HG03432 (cell line): ENCODE measurements at regions not wholly inside any gene's neighbourhood (a gene's known extent, or its start where the extent isn't known, plus 50 kb on each side); places are given as distances from the start of the nearest gene placed in this dataset.

Experiments
- ATAC-seq: cut with Tn5 transposase; IDR thresholded peaks from one replicate; pipeline ENCODE4 v1.9.1; 2021; ENCODE audit warnings: mild to moderate bottlenecking, moderate library complexity; ENCODE audit not compliant: unreplicated experiment

DNA sequence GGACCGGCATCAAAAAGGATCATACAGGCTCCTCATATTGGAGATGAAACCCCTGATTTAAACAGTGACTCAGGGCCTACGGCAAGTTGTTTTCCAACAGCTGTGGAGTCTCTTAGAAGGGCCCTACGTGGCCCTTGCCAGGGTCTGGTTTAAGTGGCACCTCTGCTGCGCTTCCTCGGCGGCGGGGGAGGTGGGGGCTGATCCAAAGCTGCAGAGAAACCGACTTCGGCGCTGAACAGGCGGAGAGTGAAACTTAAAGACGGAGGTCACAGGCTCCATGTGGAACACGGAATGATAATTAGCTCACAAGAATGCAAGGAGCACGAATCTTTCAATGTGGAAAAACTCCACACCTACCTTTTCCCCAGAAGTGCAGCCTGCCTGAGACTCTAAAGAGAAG, 477.9 kb downstream of the TCERG1L start:
- ATAC-seq = no peak

DNA sequence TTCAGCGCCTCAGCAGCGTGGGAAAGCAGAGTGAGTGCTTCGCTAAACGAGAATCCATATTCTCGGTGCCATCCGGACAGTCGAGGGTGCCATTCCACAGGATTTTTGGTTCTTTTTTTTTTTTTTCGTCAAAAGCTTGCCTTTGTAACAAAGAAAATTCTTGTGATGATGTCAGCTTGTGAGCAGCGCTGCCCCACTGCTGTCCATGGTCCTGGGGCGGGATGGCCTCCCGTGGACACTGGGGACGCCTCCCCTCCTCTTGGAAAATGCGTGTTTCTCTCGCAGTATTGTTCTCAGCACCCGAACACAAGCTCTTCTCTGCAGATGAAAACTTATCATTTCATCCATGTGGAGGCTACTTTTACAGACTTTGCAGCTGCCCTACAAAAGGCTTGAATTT, 477.4 kb downstream of the TCERG1L start:
- ATAC-seq = no peak

DNA sequence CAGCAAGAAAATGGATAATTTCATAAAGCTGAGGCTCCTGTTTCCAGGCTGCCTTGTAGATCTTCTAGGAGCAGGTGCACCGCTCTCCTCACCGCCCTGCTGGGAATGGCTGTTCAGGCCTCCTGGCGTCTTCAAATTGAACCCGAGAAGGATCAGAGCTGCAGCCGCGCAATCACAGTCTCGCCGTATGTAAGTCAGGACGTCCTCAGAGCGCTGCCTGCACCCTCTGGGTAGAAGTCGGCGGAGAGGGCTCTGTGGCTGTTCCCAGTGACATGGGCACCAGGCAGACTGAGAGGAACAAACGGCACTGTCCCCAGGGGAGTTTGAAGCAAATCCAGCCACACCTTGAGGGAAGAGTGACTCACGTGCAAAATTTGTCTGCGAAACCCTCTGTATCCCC, 476.9 kb downstream of the TCERG1L start:
- ATAC-seq = no peak

DNA sequence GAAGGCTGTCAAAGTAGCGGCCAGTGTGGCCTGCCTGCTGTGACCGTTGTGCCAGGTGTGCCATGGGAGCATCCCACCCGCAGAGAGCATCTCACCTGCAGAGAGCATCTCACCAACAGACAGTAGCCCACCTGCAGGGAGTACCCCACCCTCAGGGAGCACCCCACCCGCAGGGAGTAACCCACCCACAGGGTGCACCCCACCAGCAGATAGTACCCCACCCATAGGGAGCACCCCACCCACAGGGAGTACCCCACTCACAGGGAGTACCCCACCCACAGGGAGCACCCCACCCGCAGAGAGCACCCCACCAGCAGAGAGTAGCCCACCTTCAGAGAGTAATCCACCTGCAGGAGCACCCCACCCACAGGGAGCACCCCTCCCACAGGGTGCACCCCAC, 476.5 kb downstream of the TCERG1L start:
- no peak for ATAC-seq

DNA sequence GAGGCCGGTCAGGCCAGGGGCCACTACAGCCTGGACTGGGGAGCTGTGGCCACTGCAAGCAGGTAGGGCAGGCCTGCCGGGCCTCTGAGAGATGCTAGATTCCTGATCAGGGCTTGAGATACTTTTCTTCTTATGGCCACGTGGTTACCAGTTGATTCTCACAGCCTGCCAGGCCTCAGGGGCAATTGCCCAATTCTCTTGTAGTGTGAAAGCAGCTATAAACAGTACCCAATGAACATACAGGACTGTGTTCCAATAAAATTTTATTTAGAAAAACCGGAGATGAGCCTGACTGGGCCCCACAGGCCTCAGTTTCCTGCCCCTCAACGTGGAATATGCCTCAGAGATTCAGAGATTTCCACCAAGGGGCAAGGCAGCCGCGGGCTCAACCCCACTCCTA, 475.2 kb downstream of the TCERG1L start:
- no peak for ATAC-seq

DNA sequence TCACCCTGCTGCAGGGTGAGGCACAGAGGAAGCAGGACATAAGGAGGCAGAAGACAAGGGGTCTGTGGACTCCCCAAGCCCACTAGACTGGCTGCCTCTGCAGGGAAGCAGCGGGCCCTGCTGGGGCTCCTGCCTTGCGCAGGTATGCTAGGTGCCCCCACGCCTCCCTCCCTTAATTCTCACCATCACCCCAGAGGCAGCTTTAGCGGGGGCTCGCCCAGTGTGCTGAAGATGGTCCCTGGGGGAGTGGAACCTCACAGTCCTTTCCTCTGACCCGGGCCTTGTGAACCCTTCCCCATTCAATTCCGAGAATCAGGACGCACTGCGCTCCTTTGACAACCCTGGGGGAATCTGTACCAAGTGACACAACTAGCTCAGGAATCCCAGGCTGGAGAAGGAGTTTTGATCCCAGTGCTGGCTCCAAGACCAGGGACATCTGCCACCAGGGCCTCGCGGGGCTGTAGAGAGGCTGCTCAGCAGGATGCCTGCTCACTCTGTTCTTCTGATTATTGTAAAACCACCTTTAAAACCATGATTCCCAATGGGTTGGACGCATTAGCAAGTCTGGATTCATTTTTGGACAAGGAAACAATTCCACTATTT, 468.4 kb downstream of the TCERG1L start:
- no peak for ATAC-seq

DNA sequence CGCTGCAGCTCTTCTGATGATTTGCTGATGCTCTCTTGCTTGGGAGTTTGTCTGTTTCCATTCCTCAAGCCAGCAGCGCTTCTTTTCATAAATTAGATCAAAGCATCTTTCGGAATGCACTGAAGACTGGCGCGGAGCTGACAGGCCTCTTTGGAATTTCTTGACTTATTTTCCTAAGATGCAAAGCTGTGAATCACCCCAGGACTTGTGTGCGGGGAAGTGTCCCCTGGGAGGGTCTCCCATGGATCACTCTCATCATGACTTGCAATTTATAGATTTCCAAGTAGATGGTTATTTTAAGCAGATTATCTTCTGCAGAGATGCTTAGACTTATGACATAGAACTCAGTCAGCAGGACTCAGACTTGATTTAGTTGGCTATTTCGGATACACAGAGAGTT, 467.2 kb downstream of the TCERG1L start:
- no peak for ATAC-seq

DNA sequence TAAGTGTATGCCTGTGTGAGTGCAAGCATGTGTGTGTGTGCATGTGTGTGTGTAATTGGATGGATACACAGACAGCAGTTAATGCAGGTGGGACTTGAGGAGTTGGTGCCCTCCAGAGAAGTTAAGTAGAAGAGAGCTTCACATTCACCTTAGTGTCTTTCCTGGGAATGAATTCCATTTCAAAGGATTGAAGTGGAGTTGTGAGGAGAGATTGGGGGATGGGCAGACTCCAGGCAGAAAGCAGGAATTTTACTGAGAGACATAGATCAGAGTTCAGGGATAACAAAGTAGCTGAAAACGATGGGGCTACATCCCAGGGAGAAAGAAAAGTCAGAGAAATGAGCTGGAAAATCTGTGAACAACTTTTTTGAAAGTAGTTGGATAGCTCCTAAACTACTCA, 464.4 kb downstream of the TCERG1L start:
- ATAC-seq = no peak

DNA sequence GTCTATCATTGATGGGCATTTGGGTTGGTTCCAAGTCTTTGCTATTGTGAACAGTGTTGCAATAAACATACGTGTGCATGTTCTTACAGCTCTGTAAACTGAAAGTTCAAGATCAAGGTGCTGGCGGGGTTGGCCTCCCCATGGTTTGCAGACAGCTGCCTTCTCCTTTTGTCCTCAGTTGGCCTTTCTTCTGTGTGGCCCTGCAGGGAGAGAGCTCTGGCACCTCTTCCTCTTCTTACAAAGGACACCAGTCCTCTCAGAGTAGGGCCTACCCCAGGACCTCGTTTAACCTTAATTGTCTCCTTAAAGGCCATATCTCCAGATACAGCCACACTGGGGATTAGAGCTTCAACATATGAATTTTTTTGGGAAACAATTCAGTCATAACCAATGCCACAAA, 462.7 kb downstream of the TCERG1L start:
- no peak for ATAC-seq

DNA sequence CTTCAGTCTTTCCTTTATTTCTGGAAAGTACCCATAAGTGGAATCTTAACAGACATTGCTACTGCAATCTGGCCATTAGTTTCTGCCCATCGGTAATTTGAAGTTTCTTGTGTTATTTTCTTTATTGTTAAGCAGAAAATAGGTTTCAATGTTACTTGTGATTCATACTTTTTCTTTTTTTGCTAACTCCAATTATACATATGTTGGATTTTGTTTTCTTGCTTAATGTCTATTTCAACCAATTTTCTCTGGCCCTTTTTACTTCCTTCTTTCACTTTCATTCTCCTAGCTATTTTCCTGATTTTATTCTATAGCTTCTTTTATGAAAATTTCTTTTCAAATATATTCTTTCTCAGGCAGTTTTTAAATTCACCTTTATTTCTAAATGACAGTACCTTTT, 457.4 kb downstream of the TCERG1L start:
- ATAC-seq = no peak

DNA sequence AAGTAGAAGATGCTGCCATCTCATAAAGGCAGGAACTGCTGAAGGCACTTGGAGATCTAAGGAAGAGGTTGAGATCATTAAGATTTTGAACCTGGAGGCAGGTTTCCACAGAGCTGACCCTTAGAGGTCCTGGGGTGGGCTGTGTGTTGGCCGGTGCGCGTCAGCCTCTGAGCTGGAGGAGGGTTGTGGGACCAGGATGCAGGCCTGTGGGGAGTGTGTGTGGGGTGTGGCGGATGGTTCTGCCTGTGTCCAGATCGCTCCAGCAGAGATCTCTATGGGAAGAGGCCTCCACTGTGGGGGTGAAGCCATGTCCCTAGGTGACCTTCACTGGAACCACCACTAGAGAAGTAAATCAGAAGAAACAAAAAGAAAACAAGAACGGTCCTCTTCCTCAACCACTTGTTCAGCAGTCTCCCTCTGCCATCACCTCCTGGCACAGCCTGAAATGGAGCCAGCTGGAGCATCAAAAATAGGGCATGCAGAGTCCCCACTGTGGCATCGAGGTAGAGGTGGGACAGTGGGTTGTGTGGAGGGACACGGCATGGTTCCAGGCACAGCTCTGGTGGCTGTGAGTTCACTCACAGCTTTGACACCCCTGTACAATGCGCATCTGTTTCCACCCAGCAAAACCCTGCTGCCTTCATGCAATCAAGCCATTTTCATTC, 453.8 kb downstream of the TCERG1L start:
- ATAC-seq = no peak

DNA sequence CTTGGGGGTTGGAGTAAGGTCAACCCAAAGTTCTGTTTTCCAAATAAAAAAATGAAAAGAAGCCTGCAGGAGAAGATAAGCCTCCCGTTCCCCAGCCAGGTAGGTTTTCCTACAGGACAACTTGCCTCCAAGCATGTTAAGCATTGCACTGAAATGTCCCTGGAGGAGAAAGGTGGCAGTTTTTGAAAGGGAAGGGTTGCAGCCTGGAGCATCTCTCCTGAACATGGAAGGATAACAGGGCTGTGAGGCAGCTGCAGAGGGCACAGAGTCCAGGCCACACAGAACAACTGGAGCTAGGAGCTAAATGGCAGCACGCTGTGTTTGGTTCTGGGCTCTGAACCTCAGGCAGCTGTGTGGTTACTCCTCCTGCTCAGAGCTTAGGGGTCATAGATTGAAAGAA, 452.9 kb downstream of the TCERG1L start:
- ATAC-seq = no peak

DNA sequence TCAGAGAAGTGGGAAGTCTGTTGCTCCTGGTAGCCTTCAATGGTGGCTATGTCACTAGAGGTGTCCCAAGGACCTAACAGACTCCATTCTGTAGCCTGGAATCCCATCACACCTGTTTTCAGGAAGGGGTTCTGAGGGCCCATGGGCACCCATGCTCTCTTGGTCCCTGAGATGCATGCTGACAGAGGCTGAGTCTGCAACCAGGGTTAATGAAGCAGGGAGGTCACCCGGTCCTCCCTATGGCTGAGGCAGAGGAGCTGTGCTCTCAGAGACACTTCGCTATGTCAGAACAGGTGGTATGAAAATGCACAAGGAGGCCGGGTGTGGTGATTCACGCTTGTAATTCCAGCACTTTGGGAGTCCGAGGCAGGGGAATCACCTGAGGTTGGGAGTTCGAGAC, 452.1 kb downstream of the TCERG1L start:
- no peak for ATAC-seq

DNA sequence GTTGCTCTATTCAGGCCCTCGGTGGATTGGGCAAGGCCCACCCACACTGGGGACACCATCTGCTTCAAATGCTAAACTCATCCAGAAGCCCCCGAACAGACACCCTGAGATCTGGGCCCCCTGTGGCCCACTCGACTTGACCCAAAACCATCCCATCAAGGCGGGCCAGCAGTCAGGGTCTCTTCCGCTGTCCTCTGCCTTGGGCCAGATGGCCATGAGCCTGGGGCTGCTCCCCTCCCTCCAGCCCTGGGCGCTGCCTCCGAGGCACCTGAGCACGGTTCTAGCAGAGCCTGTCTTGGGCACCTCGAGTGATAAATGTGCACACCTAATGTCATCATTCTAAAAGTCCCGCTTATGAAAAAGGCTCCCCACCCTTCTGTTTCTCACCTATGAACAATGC, 449.4 kb downstream of the TCERG1L start:
- no peak for ATAC-seq

DNA sequence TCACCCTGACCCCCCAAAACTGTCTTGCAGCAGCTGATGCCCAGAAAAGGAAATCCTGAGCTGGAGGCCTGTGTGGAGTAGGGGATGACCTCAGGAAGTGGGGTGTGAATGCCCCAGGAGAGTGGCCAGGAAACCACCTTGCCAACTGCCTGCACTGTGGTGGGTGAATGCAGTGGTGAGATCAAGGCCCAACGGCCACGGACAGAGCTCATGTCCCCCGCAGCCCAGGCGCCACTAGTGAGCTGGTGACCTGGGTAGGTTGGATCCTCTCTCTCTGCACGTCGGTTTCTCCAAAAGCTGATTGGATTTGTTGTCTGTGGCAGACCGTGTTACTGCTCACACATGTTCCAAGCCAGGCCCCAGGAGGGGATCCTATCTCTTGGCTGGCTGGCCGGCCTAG, 448.9 kb downstream of the TCERG1L start:
- ATAC-seq = no peak

DNA sequence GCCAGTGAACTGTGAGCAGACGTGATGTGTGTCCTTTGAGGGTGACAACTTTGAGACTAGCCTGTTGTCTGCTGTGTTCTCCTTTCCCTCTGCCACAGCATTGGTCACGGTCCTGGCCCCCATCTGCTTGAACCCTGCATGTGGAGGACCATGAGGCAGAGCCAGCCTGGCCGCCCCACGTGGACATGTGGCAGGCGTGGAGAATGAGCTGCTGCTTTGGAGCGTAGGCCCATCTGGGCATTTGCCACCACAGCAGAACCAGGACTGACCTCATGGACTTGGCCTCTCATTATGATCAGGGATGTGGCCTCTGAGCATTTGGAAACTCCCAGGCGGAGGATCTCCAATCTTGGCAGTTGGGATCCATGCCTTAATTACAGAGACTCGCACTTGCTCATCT, 448.5 kb downstream of the TCERG1L start:
- no peak for ATAC-seq

DNA sequence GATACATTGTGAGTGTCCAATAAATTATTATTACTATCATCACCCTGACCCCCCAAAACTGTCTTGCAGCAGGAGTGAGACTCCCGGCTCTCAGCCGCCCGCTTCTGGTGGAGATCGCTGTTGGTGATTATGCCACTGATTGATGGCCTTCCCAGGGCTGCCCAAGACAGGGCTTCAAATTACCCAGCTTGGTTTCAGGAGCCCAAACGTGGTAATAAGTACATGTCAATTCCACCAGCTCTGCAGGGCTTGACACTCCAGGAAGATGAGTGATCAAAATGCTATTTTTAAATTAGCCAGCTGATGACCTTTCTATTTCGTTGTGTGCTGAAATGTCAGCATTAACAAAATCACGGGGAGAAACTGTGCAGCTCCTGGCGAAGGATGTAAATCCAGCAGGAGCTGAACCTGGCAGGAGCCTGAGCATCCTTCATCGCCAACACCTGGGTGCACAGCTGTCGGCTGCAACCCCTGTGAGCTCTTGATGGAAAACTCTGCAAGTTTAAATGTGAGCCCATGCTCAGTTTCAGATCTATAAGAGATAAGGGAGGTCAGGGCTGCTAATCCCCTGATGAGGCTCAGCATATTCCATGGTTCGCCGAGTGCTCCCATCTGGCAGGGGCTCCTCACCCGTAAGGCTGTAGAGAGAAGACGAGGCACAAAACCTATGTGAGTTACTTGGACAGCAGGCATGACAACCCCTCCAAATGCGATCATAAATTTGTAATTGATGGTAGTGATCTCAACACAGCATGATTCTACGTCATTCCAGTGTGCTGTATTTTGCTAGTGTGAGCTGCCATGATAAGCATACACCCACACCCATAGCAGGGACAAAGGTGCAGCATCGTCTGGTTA, 446.3 kb downstream of the TCERG1L start:
- no peak for ATAC-seq

DNA sequence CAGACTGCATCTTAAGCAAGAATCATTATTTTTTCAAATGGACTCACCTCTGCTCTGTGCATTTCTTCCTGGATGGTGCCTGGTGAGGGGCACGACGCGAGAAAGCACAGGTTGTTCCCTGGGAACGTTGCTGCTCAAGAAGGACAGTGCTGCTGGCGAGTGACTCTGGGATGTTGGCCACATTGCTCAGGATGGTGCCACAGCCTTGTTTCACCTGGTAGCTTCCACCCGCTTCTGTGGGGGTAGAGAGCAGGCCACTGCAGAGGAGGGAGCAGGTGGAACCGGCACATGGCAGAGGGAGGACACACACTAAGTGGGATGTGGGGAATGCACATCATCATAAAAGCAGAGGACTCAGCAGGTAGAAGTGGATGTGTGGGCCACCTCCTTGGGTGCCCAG, 444.7 kb downstream of the TCERG1L start:
- no peak for ATAC-seq

DNA sequence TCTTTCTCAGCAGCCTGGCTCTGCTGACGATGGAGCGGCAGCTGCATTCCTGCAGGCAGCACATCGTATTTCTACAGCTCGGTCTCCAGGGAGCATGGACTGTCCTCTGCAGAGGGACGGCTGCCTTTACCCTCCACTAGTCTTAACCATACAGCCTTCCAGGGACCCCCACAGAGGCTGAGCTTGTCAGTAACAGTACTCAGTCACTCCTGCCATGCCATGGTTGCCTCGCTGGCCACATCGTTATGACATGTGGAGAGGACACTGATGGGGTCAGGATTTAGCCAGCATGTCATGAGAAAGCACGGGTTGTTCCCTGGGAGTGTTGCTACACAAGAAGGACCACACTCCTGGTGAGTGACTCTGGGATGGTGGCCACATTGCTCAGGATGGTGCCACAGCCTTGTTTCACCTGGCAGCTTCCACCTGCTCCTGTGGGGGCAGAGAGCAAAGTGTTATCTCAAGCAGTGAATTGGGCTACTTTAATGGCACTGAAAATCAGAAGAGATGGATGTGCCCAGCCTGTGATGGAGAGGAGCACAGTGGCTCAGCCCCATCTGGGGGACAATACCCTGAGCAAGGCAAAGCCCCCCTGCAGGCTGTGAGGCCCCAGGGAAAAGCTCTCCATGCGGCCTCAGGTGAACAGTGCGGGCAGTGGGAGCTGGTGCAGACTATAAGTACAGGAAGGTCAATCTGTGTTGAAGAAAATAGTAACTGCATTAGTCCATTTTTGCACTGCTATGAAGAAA, 443.9 kb downstream of the TCERG1L start:
- no peak for ATAC-seq

DNA sequence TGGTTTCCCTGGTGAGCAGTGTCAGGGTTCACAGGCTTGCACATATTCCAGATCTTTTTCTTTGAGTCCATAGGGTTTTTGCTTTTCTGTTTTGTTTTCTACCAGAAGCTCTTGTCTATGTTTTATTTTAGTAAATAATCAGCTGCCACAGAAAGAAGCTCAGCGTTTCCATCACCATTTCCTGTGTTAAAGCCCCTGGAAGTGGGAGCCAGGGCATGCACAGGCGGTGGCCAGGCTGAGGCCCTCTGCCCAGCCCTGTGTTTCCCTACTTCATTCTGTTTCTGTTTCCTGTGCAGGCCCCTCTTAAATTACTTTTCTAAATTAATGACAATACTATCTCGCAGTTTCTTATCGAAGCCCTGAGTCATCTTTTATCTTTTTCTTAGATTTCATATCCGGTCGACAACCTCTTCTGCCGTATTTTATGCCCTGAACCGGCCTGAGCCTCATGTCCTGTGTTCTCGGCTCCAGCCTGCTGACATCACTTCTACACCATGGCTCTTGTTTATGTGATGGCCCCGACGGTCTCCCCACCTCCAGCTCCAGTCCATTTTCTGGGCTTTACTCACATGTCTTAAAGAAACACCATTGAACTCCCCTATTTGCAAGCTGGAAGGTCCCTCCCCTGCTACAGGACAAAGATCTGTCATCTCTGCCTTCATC, 442.2 kb downstream of the TCERG1L start:
- ATAC-seq = no peak

DNA sequence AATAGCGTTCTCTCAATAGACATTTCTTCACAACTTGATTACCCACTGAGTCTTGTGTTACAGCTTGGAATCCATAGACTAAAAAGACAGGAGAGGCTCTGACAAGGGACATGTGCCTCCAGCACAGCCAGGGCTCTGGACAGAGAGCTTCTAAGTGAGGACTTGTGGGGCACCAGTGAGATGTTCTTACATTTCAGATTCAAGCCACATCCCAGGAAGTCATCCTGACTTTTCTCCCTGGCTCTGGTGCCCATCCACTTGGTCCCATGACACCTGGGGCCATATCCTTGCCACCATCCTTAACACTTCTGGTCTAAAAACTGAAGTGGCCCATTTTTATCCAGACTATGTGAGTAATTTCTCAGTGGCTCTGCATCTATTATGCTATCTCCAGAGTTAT, 440.1 kb downstream of the TCERG1L start:
- no peak for ATAC-seq
